DND-41 (cell line): ENCODE measurements at regions not wholly inside any gene's neighbourhood (a gene's known extent, or its start where the extent isn't known, plus 50 kb on each side); places are given as distances from the start of the nearest gene placed in this dataset.

Experiments
- EZH2 ChIP-seq: IDR thresholded peaks from 3 replicates; pipeline ENCODE4 v1.6.1; 2012; ENCODE audit warnings: borderline replicate concordance, low read depth, mild to moderate bottlenecking, moderate library complexity, low read length, inconsistent platforms; ENCODE audit not compliant: severe bottlenecking
- TF ChIP-seq, protein P1 (sequence below): IDR thresholded peaks from 2 replicates; pipeline ENCODE4 v1.5.1; 2012; ENCODE audit warnings: borderline replicate concordance, low read length, moderate library complexity, mild to moderate bottlenecking; ENCODE audit not compliant: poor library complexity, severe bottlenecking; ENCODE audit errors: extremely low read depth

- TF ChIP-seq, protein P1, sequence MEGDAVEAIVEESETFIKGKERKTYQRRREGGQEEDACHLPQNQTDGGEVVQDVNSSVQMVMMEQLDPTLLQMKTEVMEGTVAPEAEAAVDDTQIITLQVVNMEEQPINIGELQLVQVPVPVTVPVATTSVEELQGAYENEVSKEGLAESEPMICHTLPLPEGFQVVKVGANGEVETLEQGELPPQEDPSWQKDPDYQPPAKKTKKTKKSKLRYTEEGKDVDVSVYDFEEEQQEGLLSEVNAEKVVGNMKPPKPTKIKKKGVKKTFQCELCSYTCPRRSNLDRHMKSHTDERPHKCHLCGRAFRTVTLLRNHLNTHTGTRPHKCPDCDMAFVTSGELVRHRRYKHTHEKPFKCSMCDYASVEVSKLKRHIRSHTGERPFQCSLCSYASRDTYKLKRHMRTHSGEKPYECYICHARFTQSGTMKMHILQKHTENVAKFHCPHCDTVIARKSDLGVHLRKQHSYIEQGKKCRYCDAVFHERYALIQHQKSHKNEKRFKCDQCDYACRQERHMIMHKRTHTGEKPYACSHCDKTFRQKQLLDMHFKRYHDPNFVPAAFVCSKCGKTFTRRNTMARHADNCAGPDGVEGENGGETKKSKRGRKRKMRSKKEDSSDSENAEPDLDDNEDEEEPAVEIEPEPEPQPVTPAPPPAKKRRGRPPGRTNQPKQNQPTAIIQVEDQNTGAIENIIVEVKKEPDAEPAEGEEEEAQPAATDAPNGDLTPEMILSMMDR = no peak
- TF ChIP-seq EZH2 = no peak
Measured at GRCh38 chr2:71801556-71801955, 346.1 kb downstream of the CYP26B1 start.
